Thyroid gland (tissue), 4 donors: ENCODE measurements at regions not wholly inside any gene's neighbourhood (a gene's known extent, or its start where the extent isn't known, plus 50 kb on each side); places are given as distances from the start of the nearest gene placed in this dataset.

Source experiments
- DNase-seq, 2 donors: peaks; one replicate each; pipeline ENCODE4 v3.0.0-alpha.2; 2019
- H3K27ac ChIP-seq, 3 donors: fragments of 200-600 bp; sonication (generic); 1 replicate in 2 of 3; 2 replicates in 1 of 3; pipeline ENCODE4 v1.5.1; 2016 to 2019; ENCODE audit warnings: mild to moderate bottlenecking in 1 of 3, moderate library complexity in 1 of 3
- H3K27me3 ChIP-seq: fragments of 200-600 bp; sonication (generic); one replicate; pipeline ENCODE4 v1.5.1; 2019
- H3K36me3 ChIP-seq, 2 donors: fragments of 200-600 bp; sonication (generic); one replicate each; pipeline ENCODE4 v1.5.1; 2016 to 2019
- H3K4me1 ChIP-seq, 2 donors: fragments of 200-600 bp; sonication (generic); one replicate each; pipeline ENCODE4 v1.5.1; 2017 to 2019
- H3K4me3 ChIP-seq, 3 donors: fragments of 200-600 bp; sonication (generic); replicated peaks in 1 of 3; 1 replicate in 2 of 3; 2 replicates in 1 of 3; pipeline ENCODE4 v1.5.1; 2016; ENCODE audit warnings: mild to moderate bottlenecking in 1 of 3
- H3K9me3 ChIP-seq: fragments of 200-600 bp; sonication (generic); one replicate; pipeline ENCODE4 v1.5.1; 2017
- POLR2A ChIP-seq, 2 donors: fragments of 450-650 bp; IDR thresholded peaks; one replicate each; pipeline ENCODE4 v1.6.1; 2017; ENCODE audit warnings: antibody characterized with exemption in 2 of 2, mild to moderate bottlenecking in 2 of 2, moderate library complexity in 1 of 2
- WGBS, 2 donors: methylation state at CpG; one replicate each; pipeline ENCODE4 v1.1.5; 2017; 5-methylcytosine and 5-hydroxymethylcytosine counted together
- intact Hi-C: fragments of 100-400 bp; cut with DNase I; formaldehyde crosslinking; loops from one replicate; pipeline ENCODE4 v1.15.1; 2023
- TF ChIP-seq, protein P1 (sequence below), 6 experiments: fragments of 200-600 bp in 3 of 6; fragments of 450-650 bp in 3 of 6; sonication (generic) in 3 of 6; IDR thresholded peaks; one replicate each; pipeline ENCODE4 v1.5.1; 2016 to 2019; ENCODE audit warnings: antibody characterized with exemption in 6 of 6, mild to moderate bottlenecking in 2 of 6, inconsistent platforms in 1 of 6, moderate library complexity in 1 of 6

DNA sequence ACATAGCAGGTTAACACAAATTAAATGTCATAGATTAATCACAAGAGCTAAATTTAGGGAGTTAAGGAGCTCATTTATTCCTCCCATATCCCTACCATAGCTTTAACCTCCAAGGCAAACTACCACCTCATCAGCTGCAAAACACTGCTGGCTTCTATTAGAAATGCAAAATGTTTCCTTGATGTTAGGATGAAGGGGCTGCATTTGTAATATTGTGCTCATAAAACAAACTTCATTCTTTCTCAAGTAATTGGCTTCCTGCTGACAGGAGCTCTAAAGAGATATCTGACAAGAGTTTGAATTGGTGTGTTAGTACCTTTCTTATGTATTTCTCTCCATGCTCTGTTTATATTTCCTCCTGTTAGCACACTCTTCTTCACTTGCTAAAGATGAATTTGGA is 152.1 kb downstream of the OLFM4 start:
- no peaks in the 10 kb centered on the region for H3K27me3 ChIP-seq
- no peaks in the 10 kb centered on the region for H3K4me1 ChIP-seq
- intact Hi-C loops, result no loop called here
- TF ChIP-seq, protein P1, sequence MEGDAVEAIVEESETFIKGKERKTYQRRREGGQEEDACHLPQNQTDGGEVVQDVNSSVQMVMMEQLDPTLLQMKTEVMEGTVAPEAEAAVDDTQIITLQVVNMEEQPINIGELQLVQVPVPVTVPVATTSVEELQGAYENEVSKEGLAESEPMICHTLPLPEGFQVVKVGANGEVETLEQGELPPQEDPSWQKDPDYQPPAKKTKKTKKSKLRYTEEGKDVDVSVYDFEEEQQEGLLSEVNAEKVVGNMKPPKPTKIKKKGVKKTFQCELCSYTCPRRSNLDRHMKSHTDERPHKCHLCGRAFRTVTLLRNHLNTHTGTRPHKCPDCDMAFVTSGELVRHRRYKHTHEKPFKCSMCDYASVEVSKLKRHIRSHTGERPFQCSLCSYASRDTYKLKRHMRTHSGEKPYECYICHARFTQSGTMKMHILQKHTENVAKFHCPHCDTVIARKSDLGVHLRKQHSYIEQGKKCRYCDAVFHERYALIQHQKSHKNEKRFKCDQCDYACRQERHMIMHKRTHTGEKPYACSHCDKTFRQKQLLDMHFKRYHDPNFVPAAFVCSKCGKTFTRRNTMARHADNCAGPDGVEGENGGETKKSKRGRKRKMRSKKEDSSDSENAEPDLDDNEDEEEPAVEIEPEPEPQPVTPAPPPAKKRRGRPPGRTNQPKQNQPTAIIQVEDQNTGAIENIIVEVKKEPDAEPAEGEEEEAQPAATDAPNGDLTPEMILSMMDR (IDR thresholded peaks at IDR 0.05), result no peak
- no peak for TF ChIP-seq POLR2A (IDR thresholded peaks at IDR 0.05)
- no peak overlapping the region for H3K27ac ChIP-seq
- no peaks in the 10 kb centered on the region for H3K36me3 ChIP-seq
- H3K9me3 ChIP-seq, result no peaks in the 10 kb centered on the region
- no peak overlapping the region for H3K4me3 ChIP-seq
- DNase-seq, result no peak

- no peaks in the 10 kb centered on the region for H3K4me1 ChIP-seq
- no peaks in the 10 kb centered on the region for H3K27me3 ChIP-seq
- no peak overlapping the region for H3K27ac ChIP-seq
- DNase-seq, result no peak
- H3K9me3 ChIP-seq, result no peaks in the 10 kb centered on the region
- WGBS, 2 donors, result 70 to 79% methylated on average over 3 of the region's 3 CpGs
- H3K36me3 ChIP-seq, result no peaks in the 10 kb centered on the region
- no peak overlapping the region for H3K4me3 ChIP-seq
- TF ChIP-seq, protein P1 (IDR thresholded peaks at IDR 0.05), result no peak
- TF ChIP-seq POLR2A (IDR thresholded peaks at IDR 0.05), result no peak
- intact Hi-C loops, result no loop called here
Measured at GRCh38 chr13:53182724-53183123, 154.1 kb downstream of the OLFM4 start.

DNA sequence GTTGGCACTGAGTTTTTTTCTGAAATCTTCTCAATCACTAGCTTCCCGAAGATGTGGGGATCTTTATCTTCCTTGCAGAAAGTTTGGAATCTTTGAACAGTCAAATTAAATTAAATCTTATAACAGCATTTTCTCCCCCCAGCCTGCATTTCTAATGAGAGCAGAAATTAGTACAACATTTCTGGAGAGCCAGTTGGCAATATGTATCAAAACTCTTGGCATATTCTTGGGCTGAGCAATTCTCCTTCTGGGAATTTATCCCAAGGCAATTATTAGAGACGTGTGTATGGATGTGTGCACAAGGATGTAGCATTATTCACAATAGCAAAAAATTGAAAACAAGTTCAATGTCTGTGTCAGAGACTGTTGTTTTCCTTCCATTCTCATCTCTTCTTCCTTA is 159.5 kb downstream of the OLFM4 start:
- DNase-seq, result no peak
- TF ChIP-seq POLR2A (IDR thresholded peaks at IDR 0.05), result no peak
- TF ChIP-seq, protein P1 (IDR thresholded peaks at IDR 0.05), result no peak
- 79 to 81% methylated on average over 2 of the region's 2 CpGs for WGBS, 2 donors
- Histone ChIP-seq H3K36me3 (no peaks in the 10 kb centered on the region), H3K27ac (no peak overlapping the region), H3K4me3 (no peak overlapping the region), H3K27me3 (no peaks in the 10 kb centered on the region), H3K9me3 (no peaks in the 10 kb centered on the region), H3K4me1 (no peaks in the 10 kb centered on the region)
- intact Hi-C loops, result no loop called here

GRCh38 chr13:53189162-53189561 is 160.5 kb downstream of the OLFM4 start:
- Histone ChIP-seq H3K27me3 (no peaks in the 10 kb centered on the region), H3K4me3 (no peak overlapping the region), H3K27ac (no peak overlapping the region), H3K36me3 (no peaks in the 10 kb centered on the region), H3K9me3 (no peaks in the 10 kb centered on the region), H3K4me1 (no peaks in the 10 kb centered on the region)
- intact Hi-C loops, result no loop called here
- TF ChIP-seq POLR2A (IDR thresholded peaks at IDR 0.05), result no peak
- TF ChIP-seq, protein P1 (IDR thresholded peaks at IDR 0.05), result no peak
- 76 to 80% methylated on average over 1 of the region's 1 CpG for WGBS, 2 donors
- no peak for DNase-seq

- no peak overlapping the region for H3K4me3 ChIP-seq
- intact Hi-C loops, result no loop called here
- no peaks in the 10 kb centered on the region for H3K9me3 ChIP-seq
- TF ChIP-seq, protein P1 (IDR thresholded peaks at IDR 0.05), result no peak
- TF ChIP-seq POLR2A (IDR thresholded peaks at IDR 0.05), result no peak
- DNase-seq, result no peak
- no peaks in the 10 kb centered on the region for H3K4me1 ChIP-seq
- no peaks in the 10 kb centered on the region for H3K27me3 ChIP-seq
- H3K36me3 ChIP-seq, result no peaks in the 10 kb centered on the region
- 29 to 50% methylated on average over 2 of the region's 2 CpGs for WGBS, 2 donors
- no peak overlapping the region for H3K27ac ChIP-seq
Measured at GRCh38 chr13:53191091-53191490, 162.5 kb downstream of the OLFM4 start.
